CD8-positive, alpha-beta memory T cell (primary cell): ENCODE measurements at regions not wholly inside any gene's neighbourhood (a gene's known extent, or its start where the extent isn't known, plus 50 kb on each side); places are given as distances from the start of the nearest gene placed in this dataset.

ENCODE experiments used
- CTCF ChIA-PET: fragments of 350-600 bp; sonication (Branson Sonifier 250); formaldehyde crosslinking; loops from one replicate; lab custom pipeline; 2021; ENCODE audit warnings: antibody characterized with exemption; lab: Charles Lee
- POLR2A ChIA-PET: fragments of 350-600 bp; sonication (Branson Sonifier 250); formaldehyde crosslinking; loops from one replicate; lab custom pipeline; 2021; ENCODE audit warnings: antibody characterized with exemption; lab: Charles Lee
- DNase-seq, 5 donors: peaks; one replicate each; pipeline versions ENCODE4 v3.0.0 to v3.0.0-alpha.2; 2020 to 2022; ENCODE audit warnings: mixed read lengths in 1 of 5
- H3K27ac ChIP-seq: one replicate; pipeline ENCODE4 v1.7.0; 2013; ENCODE audit warnings: low read depth, mild to moderate bottlenecking, low read length, moderate library complexity
- H3K27me3 ChIP-seq: 2 replicates; pipeline ENCODE4 v1.7.0; 2013; ENCODE audit warnings: low read length, mild to moderate bottlenecking; ENCODE audit not compliant: insufficient read depth, poor library complexity, severe bottlenecking
- H3K36me3 ChIP-seq: 2 replicates; pipeline ENCODE4 v1.7.0; 2013; ENCODE audit warnings: mild to moderate bottlenecking, low read length, moderate library complexity; ENCODE audit not compliant: insufficient read depth
- H3K4me1 ChIP-seq: 2 replicates; pipeline ENCODE4 v1.7.0; 2013; ENCODE audit warnings: mild to moderate bottlenecking, low read length, moderate library complexity; ENCODE audit not compliant: insufficient read depth
- H3K4me3 ChIP-seq: 2 replicates; pipeline ENCODE4 v1.7.0; 2013; ENCODE audit warnings: mild to moderate bottlenecking, low read length
- H3K9me3 ChIP-seq: 2 replicates; pipeline ENCODE4 v1.7.0; 2013; ENCODE audit warnings: mild to moderate bottlenecking, low read length
- H3K27ac Mint-ChIP-seq, 8 donors: one replicate each; pipeline ENCODE4 v1.8.0; 2020 to 2021; ENCODE audit warnings: mixed read lengths in 8 of 8, mild to moderate bottlenecking in 6 of 8, inconsistent platforms in 3 of 8, moderate library complexity in 3 of 8
- H3K27me3 Mint-ChIP-seq, 2 donors: one replicate each; pipeline ENCODE4 v1.8.0; 2020 to 2021; ENCODE audit warnings: mixed read lengths in 2 of 2, mild to moderate bottlenecking in 1 of 2, moderate library complexity in 1 of 2
- H3K36me3 Mint-ChIP-seq, 3 donors: one replicate each; pipeline ENCODE4 v1.8.0; 2020 to 2021; ENCODE audit warnings: mixed read lengths in 3 of 3, inconsistent platforms in 1 of 3, mild to moderate bottlenecking in 1 of 3
- H3K4me1 Mint-ChIP-seq, 3 donors: one replicate each; pipeline ENCODE4 v1.8.0; 2020 to 2021; ENCODE audit warnings: mixed read lengths in 3 of 3, inconsistent platforms in 1 of 3, mild to moderate bottlenecking in 1 of 3
- H3K4me3 Mint-ChIP-seq, 7 donors: one replicate each; pipeline ENCODE4 v1.8.0; 2020 to 2021; ENCODE audit warnings: mixed read lengths in 7 of 7, mild to moderate bottlenecking in 6 of 7, moderate library complexity in 4 of 7, inconsistent platforms in 2 of 7
- H3K9me3 Mint-ChIP-seq, 5 donors: one replicate each; pipeline ENCODE4 v1.8.0; 2020 to 2022; ENCODE audit warnings: mixed read lengths in 5 of 5, mild to moderate bottlenecking in 3 of 5, moderate library complexity in 2 of 5, inconsistent platforms in 1 of 5

GRCh38 chr9:593809-594208, 247.7 kb upstream of the DMRT1 start:
- Mint-ChIP-seq H3K36me3 (no peaks in the 10 kb centered on the region), H3K9me3 (no peaks in the 10 kb centered on the region), H3K4me1 (peaks cover 0 to 4% (median 0%) of the 10 kb centered on the region in 3 donors), H3K27ac (no peak overlapping the region), H3K27me3 (peaks cover 2 to 10% of the 10 kb centered on the region in 2 donors), H3K4me3 (no peak overlapping the region)
- no peaks in the 10 kb centered on the region for H3K27me3 ChIP-seq
- H3K9me3 ChIP-seq: no peaks in the 10 kb centered on the region
- DNase-seq: no peak
- H3K36me3 ChIP-seq: no peaks in the 10 kb centered on the region
- ChIA-PET POLR2A (no interaction called here), CTCF (no interaction called here)
- no peak overlapping the region for H3K4me3 ChIP-seq
- no peak overlapping the region for H3K27ac ChIP-seq
- H3K4me1 ChIP-seq: no peaks in the 10 kb centered on the region

GRCh38 chr9:596703-597102, 244.8 kb upstream of the DMRT1 start:
- H3K36me3 ChIP-seq: no peaks in the 10 kb centered on the region
- H3K4me1 ChIP-seq: no peaks in the 10 kb centered on the region
- no peaks in the 10 kb centered on the region for H3K9me3 Mint-ChIP-seq
- ChIA-PET CTCF (no interaction called here), POLR2A (no interaction called here)
- no peak overlapping the region for H3K27ac Mint-ChIP-seq
- no peak overlapping the region for H3K27ac ChIP-seq
- no peaks in the 10 kb centered on the region for H3K4me1 Mint-ChIP-seq
- no peaks in the 10 kb centered on the region for H3K27me3 ChIP-seq
- H3K27me3 Mint-ChIP-seq: peaks cover 2 to 25% of the 10 kb centered on the region in 2 donors
- H3K36me3 Mint-ChIP-seq: no peaks in the 10 kb centered on the region
- no peak overlapping the region for H3K4me3 ChIP-seq
- no peak overlapping the region for H3K4me3 Mint-ChIP-seq
- no peak for DNase-seq
- no peaks in the 10 kb centered on the region for H3K9me3 ChIP-seq

GRCh38 chr9:600006-600405, 241.5 kb upstream of the DMRT1 start:
- no peaks in the 10 kb centered on the region for H3K36me3 ChIP-seq
- Mint-ChIP-seq H3K4me1 (no peaks in the 10 kb centered on the region), H3K27ac (no peak overlapping the region), H3K4me3 (no peak overlapping the region), H3K27me3 (peaks cover 5 to 40% of the 10 kb centered on the region in 2 donors), H3K9me3 (no peaks in the 10 kb centered on the region), H3K36me3 (no peaks in the 10 kb centered on the region)
- no peaks in the 10 kb centered on the region for H3K27me3 ChIP-seq
- no peak overlapping the region for H3K4me3 ChIP-seq
- CTCF ChIA-PET: no interaction called here
- H3K9me3 ChIP-seq: no peaks in the 10 kb centered on the region
- POLR2A ChIA-PET: no interaction called here
- DNase-seq: no peak
- H3K27ac ChIP-seq: no peak overlapping the region
- H3K4me1 ChIP-seq: no peaks in the 10 kb centered on the region

- H3K27me3 Mint-ChIP-seq: peaks cover 3 to 45% of the 10 kb centered on the region in 2 donors
- H3K4me3 Mint-ChIP-seq: no peak overlapping the region
- Histone ChIP-seq H3K9me3 (no peaks in the 10 kb centered on the region), H3K27me3 (no peaks in the 10 kb centered on the region), H3K27ac (no peak overlapping the region), H3K4me3 (no peak overlapping the region), H3K36me3 (no peaks in the 10 kb centered on the region), H3K4me1 (no peaks in the 10 kb centered on the region)
- H3K4me1 Mint-ChIP-seq: no peaks in the 10 kb centered on the region
- no peaks in the 10 kb centered on the region for H3K9me3 Mint-ChIP-seq
- CTCF ChIA-PET: no interaction called here
- H3K36me3 Mint-ChIP-seq: no peaks in the 10 kb centered on the region
- H3K27ac Mint-ChIP-seq: no peak overlapping the region
- POLR2A ChIA-PET: no interaction called here
- DNase-seq: no peak
These were observed 238.8 kb upstream of the DMRT1 start for GRCh38 chr9:602716-603115.

GRCh38 chr9:603126-603525, 238.4 kb upstream of the DMRT1 start:
- H3K27me3 Mint-ChIP-seq: peaks cover 3 to 42% of the 10 kb centered on the region in 2 donors
- Histone ChIP-seq H3K4me1 (no peaks in the 10 kb centered on the region), H3K4me3 (no peak overlapping the region), H3K27me3 (no peaks in the 10 kb centered on the region), H3K36me3 (no peaks in the 10 kb centered on the region), H3K27ac (no peak overlapping the region), H3K9me3 (no peaks in the 10 kb centered on the region)
- ChIA-PET CTCF (no interaction called here), POLR2A (no interaction called here)
- no peak overlapping the region for H3K27ac Mint-ChIP-seq
- no peaks in the 10 kb centered on the region for H3K36me3 Mint-ChIP-seq
- DNase-seq: no peak
- H3K4me1 Mint-ChIP-seq: no peaks in the 10 kb centered on the region
- H3K9me3 Mint-ChIP-seq: no peaks in the 10 kb centered on the region
- no peak overlapping the region for H3K4me3 Mint-ChIP-seq

GRCh38 chr9:607417-607816, 234.1 kb upstream of the DMRT1 start:
- DNase-seq: no peak
- peaks cover 2 to 24% of the 10 kb centered on the region in 2 donors for H3K27me3 Mint-ChIP-seq

GRCh38 chr9:613771-614347, 227.6 kb upstream of the DMRT1 start:
- no peaks in the 10 kb centered on the region for H3K9me3 ChIP-seq
- peak overlapping the region in 1 of 8 donors; percentile 52 for H3K27ac Mint-ChIP-seq

More at GRCh38 chr9:607417-607816, 234.1 kb upstream of the DMRT1 start:
- POLR2A ChIA-PET: no interaction called here
- Histone ChIP-seq H3K9me3 (no peaks in the 10 kb centered on the region), H3K4me1 (no peaks in the 10 kb centered on the region), H3K36me3 (no peaks in the 10 kb centered on the region), H3K27ac (no peak overlapping the region), H3K27me3 (no peaks in the 10 kb centered on the region), H3K4me3 (no peak overlapping the region)
- CTCF ChIA-PET: no interaction called here
- Mint-ChIP-seq H3K36me3 (no peaks in the 10 kb centered on the region), H3K4me3 (no peak overlapping the region), H3K9me3 (no peaks in the 10 kb centered on the region), H3K27ac (peak overlapping the region in 1 of 8 donors; percentile 24), H3K4me1 (no peaks in the 10 kb centered on the region)

GRCh38 chr9:614431-614830, 227.1 kb upstream of the DMRT1 start:
- Mint-ChIP-seq H3K27ac (no peak overlapping the region), H3K4me3 (no peak overlapping the region), H3K36me3 (no peaks in the 10 kb centered on the region), H3K27me3 (peaks cover 1 to 4% of the 10 kb centered on the region in 2 donors), H3K4me1 (peaks cover 4 to 5% (median 4%) of the 10 kb centered on the region in 3 donors), H3K9me3 (no peaks in the 10 kb centered on the region)
- Histone ChIP-seq H3K27me3 (no peaks in the 10 kb centered on the region), H3K9me3 (no peaks in the 10 kb centered on the region), H3K36me3 (no peaks in the 10 kb centered on the region), H3K4me1 (no peaks in the 10 kb centered on the region), H3K4me3 (no peak overlapping the region), H3K27ac (no peak overlapping the region)
- no peak for DNase-seq
- ChIA-PET POLR2A (no interaction called here), CTCF (no interaction called here)

More at GRCh38 chr9:613771-614347, 227.6 kb upstream of the DMRT1 start:
- H3K4me3 Mint-ChIP-seq: no peak overlapping the region
- no peak overlapping the region for H3K4me3 ChIP-seq
- no peaks in the 10 kb centered on the region for H3K36me3 ChIP-seq
- H3K4me1 ChIP-seq: no peaks in the 10 kb centered on the region
- peak in 2 of 5 donors; percentile 6 to 27 for DNase-seq
- H3K36me3 Mint-ChIP-seq: no peaks in the 10 kb centered on the region
- ChIA-PET CTCF (interaction anchor here (0.6 kb wide), 1 partner anchor 134 kb away, joined by 3 read pairs; no protein-coding TSS in a partner anchor), POLR2A (no interaction called here)
- no peaks in the 10 kb centered on the region for H3K9me3 Mint-ChIP-seq
- H3K27me3 Mint-ChIP-seq: peaks cover 1 to 4% of the 10 kb centered on the region in 2 donors
- H3K4me1 Mint-ChIP-seq: peaks cover 4 to 5% (median 4%) of the 10 kb centered on the region in 3 donors
- no peaks in the 10 kb centered on the region for H3K27me3 ChIP-seq
- no peak overlapping the region for H3K27ac ChIP-seq
